ENCODE measurements at regions not wholly inside any gene's neighbourhood (a gene's known extent, or its start where the extent isn't known, plus 50 kb on each side); places are given as distances from the start of the nearest gene placed in this dataset.
"Not testable (repeated sequence)": the region's sequence is repeated elsewhere in the genome, so short reads cannot be mapped to it uniquely, and the experiment has no call there.

GRCh38 chr10:46095943-46096342, 49.9 kb upstream of the MSMB start:
- DNase-seq (ENCODE audit: low read depth in 2 of 3, low spot score in 2 of 3) = not testable (repeated sequence)

GRCh38 chr10:46096446-46096845, 50.4 kb upstream of the MSMB start:
- DNase-seq (ENCODE audit: low read depth in 2 of 3, low spot score in 2 of 3) = no peak

GRCh38 chr10:46096909-46097575, 51.0 kb upstream of the MSMB start:
- DNase-seq (ENCODE audit: low read depth in 2 of 3, low spot score in 2 of 3) = no peak

- DNase-seq (ENCODE audit: low read depth in 2 of 3, low spot score in 2 of 3) = no peak
Observed at GRCh38 chr10:46097576-46098317, 51.7 kb upstream of the MSMB start.

- DNase-seq (ENCODE audit: low read depth in 2 of 3, low spot score in 2 of 3) = no peak
Observed at GRCh38 chr10:46098386-46098785, 52.3 kb upstream of the MSMB start.

GRCh38 chr10:46098925-46099324, 52.9 kb upstream of the MSMB start:
- DNase-seq (ENCODE audit: low read depth in 2 of 3, low spot score in 2 of 3) = not testable (repeated sequence)

GRCh38 chr10:46104071-46104585, 58.1 kb upstream of the MSMB start:
- DNase-seq (ENCODE audit: low read depth in 2 of 3, low spot score in 2 of 3) = no peak

- DNase-seq (ENCODE audit: low read depth in 2 of 3, low spot score in 2 of 3) = not testable (repeated sequence)
Observed at GRCh38 chr10:46105416-46105815, 59.3 kb upstream of the MSMB start.

GRCh38 chr10:46105856-46106409, 59.9 kb upstream of the MSMB start:
- not testable (repeated sequence) for DNase-seq (ENCODE audit: low read depth in 2 of 3, low spot score in 2 of 3)

GRCh38 chr10:46106410-46107255, 60.6 kb upstream of the MSMB start:
- peak in 2 of 3 experiments; percentile 47 to 50 for DNase-seq (ENCODE audit: low read depth in 2 of 3, low spot score in 2 of 3)

- not testable (repeated sequence) for DNase-seq (ENCODE audit: low read depth in 2 of 3, low spot score in 2 of 3)
Observed at GRCh38 chr10:46108158-46108499, 62.1 kb upstream of the MSMB start.

GRCh38 chr10:46154271-46154670, 108.2 kb upstream of the MSMB start:
- not testable (repeated sequence) for DNase-seq (ENCODE audit: low read depth in 2 of 3, low spot score in 2 of 3)

GRCh38 chr10:46154683-46155082, 108.6 kb upstream of the MSMB start:
- DNase-seq (ENCODE audit: low read depth in 2 of 3, low spot score in 2 of 3) = not testable (repeated sequence)

GRCh38 chr10:46156866-46157265, 110.8 kb upstream of the MSMB start:
- DNase-seq (ENCODE audit: low read depth in 2 of 3, low spot score in 2 of 3) = not testable (repeated sequence)

- no peak for DNase-seq (ENCODE audit: low read depth in 2 of 3, low spot score in 2 of 3)
Observed at GRCh38 chr10:46169736-46170135, 117.1 kb upstream of the ANTXRL start.

- no peak for DNase-seq (ENCODE audit: low read depth in 2 of 3, low spot score in 2 of 3)
Observed at GRCh38 chr10:46170789-46171188, 116.0 kb upstream of the ANTXRL start.

- no peak for DNase-seq (ENCODE audit: low read depth in 2 of 3, low spot score in 2 of 3)
Observed at GRCh38 chr10:46171661-46172060, 115.1 kb upstream of the ANTXRL start.

GRCh38 chr10:46175296-46175695, 111.5 kb upstream of the ANTXRL start:
- DNase-seq (ENCODE audit: low read depth in 2 of 3, low spot score in 2 of 3) = no peak

GRCh38 chr10:46175831-46176230, 111.0 kb upstream of the ANTXRL start:
- no peak for DNase-seq (ENCODE audit: low read depth in 2 of 3, low spot score in 2 of 3)

- not testable (repeated sequence) for DNase-seq (ENCODE audit: low read depth in 2 of 3, low spot score in 2 of 3)
Observed at GRCh38 chr10:46187431-46187830, 99.4 kb upstream of the ANTXRL start.

- no peak for DNase-seq (ENCODE audit: low read depth in 2 of 3, low spot score in 2 of 3)
Observed at GRCh38 chr10:46197050-46197449, 89.7 kb upstream of the ANTXRL start.

All from activated CD8-positive, alpha-beta memory T cell treated with anti-CD3 and anti-CD28 coated beads for 48 hours (primary cell).